HEK293T (cell line): ENCODE measurements at regions not wholly inside any gene's neighbourhood (a gene's known extent, or its start where the extent isn't known, plus 50 kb on each side); places are given as distances from the start of the nearest gene placed in this dataset.

ENCODE experiments used
- ELF4 ChIP-seq: fragments of 450-650 bp; IDR thresholded peaks from 2 replicates; pipeline ENCODE4 v1.6.1; 2017; ENCODE audit warnings: antibody characterized with exemption
- FOXA1 ChIP-seq: fragments of 450-650 bp; IDR thresholded peaks from 2 replicates; pipeline ENCODE4 v1.6.1; 2016; ENCODE audit warnings: mild to moderate bottlenecking
- NFRKB ChIP-seq: fragments of 450-650 bp; IDR thresholded peaks from 2 replicates; pipeline ENCODE4 v1.6.1; 2016; ENCODE audit warnings: mild to moderate bottlenecking, moderate library complexity
- SP1 ChIP-seq: fragments of 450-650 bp; IDR thresholded peaks from 2 replicates; pipeline ENCODE4 v1.6.1; 2017
- SUZ12 ChIP-seq: fragments of 450-650 bp; IDR thresholded peaks from 2 replicates; pipeline ENCODE4 v1.6.1; 2016; ENCODE audit warnings: mild to moderate bottlenecking
- TARDBP ChIP-seq: fragments of 450-650 bp; IDR thresholded peaks from 2 replicates; pipeline ENCODE4 v1.6.1; 2016
- TF ChIP-seq, protein P1 (sequence below): fragments of 450-650 bp; IDR thresholded peaks from 2 replicates; pipeline ENCODE4 v1.6.1; 2016

DNA sequence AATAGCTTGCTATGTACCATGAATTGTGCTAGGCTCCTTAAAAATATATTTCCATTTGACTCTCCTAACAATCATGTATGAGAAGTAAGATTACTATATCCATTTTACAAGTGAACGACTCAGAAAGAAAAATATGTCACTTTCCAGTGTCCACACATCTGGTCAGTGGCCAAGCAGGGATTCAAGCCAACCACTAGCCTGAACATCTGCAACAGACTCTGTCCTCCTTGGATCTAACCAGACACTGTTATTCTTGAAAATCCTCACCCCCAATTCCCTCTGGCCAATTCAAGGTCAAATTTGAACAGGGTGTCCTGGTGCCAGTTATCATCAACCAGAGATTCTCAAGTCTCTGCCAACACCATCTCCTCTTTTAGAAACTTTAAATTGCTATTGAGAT lies 344.1 kb upstream of the WWC1 start:
- TF ChIP-seq, protein P1, sequence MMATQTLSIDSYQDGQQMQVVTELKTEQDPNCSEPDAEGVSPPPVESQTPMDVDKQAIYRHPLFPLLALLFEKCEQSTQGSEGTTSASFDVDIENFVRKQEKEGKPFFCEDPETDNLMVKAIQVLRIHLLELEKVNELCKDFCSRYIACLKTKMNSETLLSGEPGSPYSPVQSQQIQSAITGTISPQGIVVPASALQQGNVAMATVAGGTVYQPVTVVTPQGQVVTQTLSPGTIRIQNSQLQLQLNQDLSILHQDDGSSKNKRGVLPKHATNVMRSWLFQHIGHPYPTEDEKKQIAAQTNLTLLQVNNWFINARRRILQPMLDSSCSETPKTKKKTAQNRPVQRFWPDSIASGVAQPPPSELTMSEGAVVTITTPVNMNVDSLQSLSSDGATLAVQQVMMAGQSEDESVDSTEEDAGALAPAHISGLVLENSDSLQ: no peak
- TF ChIP-seq SP1 (no peak), FOXA1 (no peak), SUZ12 (no peak), TARDBP (no peak), NFRKB (no peak), ELF4 (no peak)
